WERI-Rb-1 (cell line): ENCODE measurements at regions not wholly inside any gene's neighbourhood (a gene's known extent, or its start where the extent isn't known, plus 50 kb on each side); places are given as distances from the start of the nearest gene placed in this dataset.

ENCODE experiments used
- DNase-seq: peaks from one replicate; pipeline ENCODE4 v3.0.0-alpha.2; 2020
- H3K27ac ChIP-seq: fragments of 250-450 bp; sonication (Bioruptor Pico); 2 replicates; pipeline ENCODE4 v1.5.1; 2020; ENCODE audit warnings: mild to moderate bottlenecking, moderate library complexity
- H3K27me3 ChIP-seq: fragments of 250-450 bp; sonication (Bioruptor Pico); 2 replicates; pipeline ENCODE4 v1.5.1; 2021; ENCODE audit warnings: mild to moderate bottlenecking, low read depth, moderate library complexity; ENCODE audit not compliant: insufficient read depth, severe bottlenecking
- H3K36me3 ChIP-seq: fragments of 250-450 bp; sonication (Bioruptor Pico); 2 replicates; pipeline ENCODE4 v1.5.1; 2020; ENCODE audit warnings: mild to moderate bottlenecking, moderate library complexity
- H3K4me3 ChIP-seq: 2 replicates; pipeline ENCODE4 v1.5.1; 2011; ENCODE audit warnings: low read depth, mild to moderate bottlenecking, control low read depth, low read length
- H3K9me3 ChIP-seq: fragments of 250-450 bp; sonication (Bioruptor Pico); 2 replicates; pipeline ENCODE4 v1.5.1; 2021; ENCODE audit warnings: mild to moderate bottlenecking, moderate library complexity; ENCODE audit not compliant: severe bottlenecking
- TF ChIP-seq, protein P1 (sequence below): IDR thresholded peaks from 2 replicates; pipeline ENCODE4 v1.5.1; 2011; ENCODE audit warnings: low read depth, mild to moderate bottlenecking, control low read depth, inconsistent platforms, low read length

DNA sequence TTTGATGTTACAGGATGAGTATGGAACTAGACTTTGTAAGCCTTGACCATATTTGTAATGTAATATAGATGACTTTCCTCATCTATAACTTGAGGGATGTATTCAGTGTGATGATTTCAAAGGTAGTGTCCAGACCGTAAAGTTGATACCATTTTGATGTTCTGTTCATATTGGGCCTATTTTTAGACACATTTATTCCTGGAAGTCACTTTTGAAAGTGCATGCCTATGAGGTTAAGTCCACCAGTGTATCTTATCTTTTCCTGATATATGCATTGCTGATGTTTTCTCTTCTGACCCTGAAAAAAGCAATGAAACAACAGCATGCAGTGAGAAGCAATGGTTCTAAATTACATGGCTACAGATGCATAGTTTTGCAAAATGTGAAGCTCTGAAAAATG lies 244.7 kb upstream of the PDGFD start:
- H3K36me3 ChIP-seq: no peaks in the 10 kb centered on the region
- no peak overlapping the region for H3K27ac ChIP-seq
- no peaks in the 10 kb centered on the region for H3K9me3 ChIP-seq
- no peaks in the 10 kb centered on the region for H3K27me3 ChIP-seq
- H3K4me3 ChIP-seq: no peak overlapping the region
- TF ChIP-seq, protein P1, sequence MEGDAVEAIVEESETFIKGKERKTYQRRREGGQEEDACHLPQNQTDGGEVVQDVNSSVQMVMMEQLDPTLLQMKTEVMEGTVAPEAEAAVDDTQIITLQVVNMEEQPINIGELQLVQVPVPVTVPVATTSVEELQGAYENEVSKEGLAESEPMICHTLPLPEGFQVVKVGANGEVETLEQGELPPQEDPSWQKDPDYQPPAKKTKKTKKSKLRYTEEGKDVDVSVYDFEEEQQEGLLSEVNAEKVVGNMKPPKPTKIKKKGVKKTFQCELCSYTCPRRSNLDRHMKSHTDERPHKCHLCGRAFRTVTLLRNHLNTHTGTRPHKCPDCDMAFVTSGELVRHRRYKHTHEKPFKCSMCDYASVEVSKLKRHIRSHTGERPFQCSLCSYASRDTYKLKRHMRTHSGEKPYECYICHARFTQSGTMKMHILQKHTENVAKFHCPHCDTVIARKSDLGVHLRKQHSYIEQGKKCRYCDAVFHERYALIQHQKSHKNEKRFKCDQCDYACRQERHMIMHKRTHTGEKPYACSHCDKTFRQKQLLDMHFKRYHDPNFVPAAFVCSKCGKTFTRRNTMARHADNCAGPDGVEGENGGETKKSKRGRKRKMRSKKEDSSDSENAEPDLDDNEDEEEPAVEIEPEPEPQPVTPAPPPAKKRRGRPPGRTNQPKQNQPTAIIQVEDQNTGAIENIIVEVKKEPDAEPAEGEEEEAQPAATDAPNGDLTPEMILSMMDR: no peak
- no peak for DNase-seq

DNA sequence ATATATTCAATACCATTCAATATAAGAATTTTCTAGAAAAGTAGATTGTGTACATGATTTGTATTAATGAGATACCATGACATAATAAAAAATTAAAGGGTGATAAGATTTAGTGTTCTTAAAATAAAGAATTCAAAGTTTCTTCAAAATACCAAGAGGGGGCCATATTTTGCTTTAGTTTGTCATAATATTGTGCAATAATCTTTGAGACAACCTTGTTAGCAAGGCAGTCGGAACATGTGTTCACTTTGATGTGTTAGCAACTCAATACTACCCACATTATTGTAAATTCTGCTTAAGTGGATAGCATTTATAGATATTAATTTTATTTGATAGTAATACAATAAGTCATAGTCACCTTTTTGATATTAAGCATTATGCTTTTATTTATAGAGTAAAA lies 241.3 kb upstream of the PDGFD start:
- Histone ChIP-seq H3K27me3 (no peaks in the 10 kb centered on the region), H3K36me3 (no peaks in the 10 kb centered on the region), H3K9me3 (no peaks in the 10 kb centered on the region), H3K4me3 (no peak overlapping the region), H3K27ac (no peak overlapping the region)
- DNase-seq: no peak
- TF ChIP-seq, protein P1: no peak

DNA sequence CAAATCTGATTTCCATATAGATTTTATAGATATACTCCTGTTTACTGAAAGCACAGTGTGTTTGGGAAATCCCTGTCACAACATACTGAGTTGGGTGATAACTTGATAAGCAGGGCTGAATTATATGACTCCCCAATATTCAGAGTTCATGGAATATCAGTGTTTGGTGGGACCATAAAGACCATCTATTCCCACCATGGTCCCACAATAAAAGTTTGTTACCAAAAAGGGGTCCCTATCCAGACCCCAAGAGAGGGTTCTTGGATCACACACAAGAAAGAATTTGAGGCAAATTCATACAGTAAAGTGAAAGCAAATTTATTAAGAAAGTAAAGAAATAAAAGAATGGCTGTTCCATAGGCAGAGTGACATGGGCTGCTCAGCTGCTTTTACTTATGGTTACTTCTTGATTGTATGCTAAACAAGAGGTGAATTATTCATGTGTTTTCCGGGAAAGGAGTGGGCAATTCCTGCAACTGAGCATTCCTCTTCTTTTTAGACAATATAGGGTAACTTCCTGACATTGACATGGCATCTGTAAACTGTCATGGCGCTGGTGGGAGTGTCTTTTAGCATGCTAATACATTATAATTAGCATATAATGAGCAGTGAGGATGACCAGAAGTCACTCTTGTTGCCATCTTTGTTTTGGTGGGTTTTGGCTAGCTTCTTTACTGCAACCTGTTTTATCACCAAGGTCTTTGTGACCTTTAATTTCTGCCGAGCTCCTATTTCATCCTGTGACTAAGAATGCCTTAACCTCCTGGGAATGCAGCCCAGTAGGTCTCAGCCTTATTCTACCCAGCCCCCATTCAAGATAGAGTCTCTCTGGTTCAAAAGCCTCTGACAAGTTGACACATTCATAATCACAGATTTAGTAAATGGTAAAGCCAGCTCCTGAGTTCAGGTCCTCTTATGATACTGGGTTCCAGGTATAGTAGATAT lies 240.6 kb upstream of the PDGFD start:
- TF ChIP-seq, protein P1: no peak
- no peak overlapping the region for H3K4me3 ChIP-seq
- H3K27ac ChIP-seq: no peak overlapping the region
- no peaks in the 10 kb centered on the region for H3K36me3 ChIP-seq
- no peaks in the 10 kb centered on the region for H3K27me3 ChIP-seq
- no peak for DNase-seq
- no peaks in the 10 kb centered on the region for H3K9me3 ChIP-seq

DNA sequence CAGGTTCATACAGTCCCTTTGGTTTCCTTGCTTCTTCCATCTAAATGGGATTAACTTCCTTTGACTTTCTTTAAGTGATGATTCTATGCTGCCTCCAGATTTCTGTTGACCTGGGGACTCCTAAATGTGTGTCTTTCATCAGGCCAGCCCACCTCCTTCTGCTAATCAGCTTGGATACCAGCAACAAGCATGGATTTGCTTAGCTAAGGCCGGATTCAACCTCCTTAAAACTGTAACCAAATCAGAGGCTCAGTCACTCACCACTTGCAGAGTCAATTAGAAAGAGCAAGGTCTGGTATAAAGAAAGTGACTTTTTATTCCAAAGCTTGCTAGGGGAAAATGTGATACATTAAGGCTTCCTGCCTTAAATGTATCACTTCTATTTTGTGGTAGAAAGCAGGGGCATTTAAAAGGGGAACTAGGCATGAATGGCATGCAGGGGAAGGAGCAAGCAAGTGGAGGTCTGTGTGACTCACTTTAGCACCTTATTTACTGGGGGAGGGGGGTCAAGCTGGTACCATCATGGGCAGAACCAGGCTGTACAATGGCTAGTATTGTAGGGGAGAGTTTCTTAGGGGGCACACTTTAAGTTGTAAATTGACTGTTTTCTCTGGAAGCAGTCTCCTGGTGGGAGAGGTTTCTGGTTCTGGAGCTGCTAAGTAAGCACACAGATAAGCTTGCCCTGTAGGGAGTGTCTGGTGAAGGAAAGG lies 239.0 kb upstream of the PDGFD start:
- no peaks in the 10 kb centered on the region for H3K27me3 ChIP-seq
- no peaks in the 10 kb centered on the region for H3K9me3 ChIP-seq
- H3K27ac ChIP-seq: no peak overlapping the region
- TF ChIP-seq, protein P1: no peak
- no peaks in the 10 kb centered on the region for H3K36me3 ChIP-seq
- H3K4me3 ChIP-seq: no peak overlapping the region
- DNase-seq: peak; percentile 34

DNA sequence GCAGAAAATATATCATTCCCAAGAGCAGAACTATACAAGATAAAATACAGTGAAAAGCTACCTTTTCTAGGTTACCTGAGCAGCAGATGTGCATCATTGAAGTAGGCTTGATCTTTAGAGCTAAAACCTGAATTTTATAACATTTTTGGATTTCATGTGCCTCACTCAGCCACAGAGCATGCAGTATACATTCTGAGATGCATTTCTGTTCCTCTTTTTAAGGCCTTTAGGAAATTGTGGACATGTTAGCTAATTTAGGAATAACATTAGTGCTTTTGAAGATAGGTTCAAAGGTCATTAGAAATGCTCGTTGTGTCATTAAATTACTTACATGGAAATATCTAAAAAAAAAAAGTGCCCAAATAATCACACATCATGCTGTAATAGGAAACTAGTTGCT lies 230.6 kb upstream of the PDGFD start:
- Histone ChIP-seq H3K9me3 (no peaks in the 10 kb centered on the region), H3K36me3 (no peaks in the 10 kb centered on the region), H3K27ac (no peak overlapping the region), H3K27me3 (no peaks in the 10 kb centered on the region), H3K4me3 (no peak overlapping the region)
- DNase-seq: no peak
- TF ChIP-seq, protein P1: no peak
